ENCODE measurements at regions not wholly inside any gene's neighbourhood (a gene's known extent, or its start where the extent isn't known, plus 50 kb on each side); places are given as distances from the start of the nearest gene placed in this dataset.

DNA sequence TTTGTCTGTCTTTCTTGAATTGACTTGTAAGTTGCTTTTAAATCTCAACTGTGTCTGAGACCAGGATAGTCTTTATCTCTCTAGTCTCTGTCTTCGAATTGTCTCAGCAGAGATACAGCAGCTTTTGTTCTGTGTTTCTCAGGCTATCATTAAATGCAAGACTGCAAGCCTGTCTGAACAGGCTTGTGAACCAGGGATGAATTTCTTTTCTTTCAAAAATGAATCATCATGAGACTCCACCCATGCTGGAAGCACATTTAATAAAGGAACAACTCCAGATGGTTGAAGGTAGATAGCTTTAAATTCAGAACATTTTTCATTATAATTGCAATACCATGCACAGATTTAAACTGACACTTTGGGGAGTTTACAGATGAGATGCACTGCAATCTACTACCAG, 155.9 kb downstream of the SEC23IP start:
- TF ChIP-seq, protein P1, sequence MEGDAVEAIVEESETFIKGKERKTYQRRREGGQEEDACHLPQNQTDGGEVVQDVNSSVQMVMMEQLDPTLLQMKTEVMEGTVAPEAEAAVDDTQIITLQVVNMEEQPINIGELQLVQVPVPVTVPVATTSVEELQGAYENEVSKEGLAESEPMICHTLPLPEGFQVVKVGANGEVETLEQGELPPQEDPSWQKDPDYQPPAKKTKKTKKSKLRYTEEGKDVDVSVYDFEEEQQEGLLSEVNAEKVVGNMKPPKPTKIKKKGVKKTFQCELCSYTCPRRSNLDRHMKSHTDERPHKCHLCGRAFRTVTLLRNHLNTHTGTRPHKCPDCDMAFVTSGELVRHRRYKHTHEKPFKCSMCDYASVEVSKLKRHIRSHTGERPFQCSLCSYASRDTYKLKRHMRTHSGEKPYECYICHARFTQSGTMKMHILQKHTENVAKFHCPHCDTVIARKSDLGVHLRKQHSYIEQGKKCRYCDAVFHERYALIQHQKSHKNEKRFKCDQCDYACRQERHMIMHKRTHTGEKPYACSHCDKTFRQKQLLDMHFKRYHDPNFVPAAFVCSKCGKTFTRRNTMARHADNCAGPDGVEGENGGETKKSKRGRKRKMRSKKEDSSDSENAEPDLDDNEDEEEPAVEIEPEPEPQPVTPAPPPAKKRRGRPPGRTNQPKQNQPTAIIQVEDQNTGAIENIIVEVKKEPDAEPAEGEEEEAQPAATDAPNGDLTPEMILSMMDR (IDR thresholded peaks at IDR 0.05; ENCODE audit: low read length) = no peak
- no peak for TF ChIP-seq EZH2 (optimal IDR thresholded peaks at IDR 0.05; ENCODE audit: low read depth, low read length)
- no peak for TF ChIP-seq EZH2phosphoT487 (IDR thresholded peaks at IDR 0.05; ENCODE audit: low read length)
